ENCODE measurements at regions not wholly inside any gene's neighbourhood (a gene's known extent, or its start where the extent isn't known, plus 50 kb on each side); places are given as distances from the start of the nearest gene placed in this dataset.

DNA sequence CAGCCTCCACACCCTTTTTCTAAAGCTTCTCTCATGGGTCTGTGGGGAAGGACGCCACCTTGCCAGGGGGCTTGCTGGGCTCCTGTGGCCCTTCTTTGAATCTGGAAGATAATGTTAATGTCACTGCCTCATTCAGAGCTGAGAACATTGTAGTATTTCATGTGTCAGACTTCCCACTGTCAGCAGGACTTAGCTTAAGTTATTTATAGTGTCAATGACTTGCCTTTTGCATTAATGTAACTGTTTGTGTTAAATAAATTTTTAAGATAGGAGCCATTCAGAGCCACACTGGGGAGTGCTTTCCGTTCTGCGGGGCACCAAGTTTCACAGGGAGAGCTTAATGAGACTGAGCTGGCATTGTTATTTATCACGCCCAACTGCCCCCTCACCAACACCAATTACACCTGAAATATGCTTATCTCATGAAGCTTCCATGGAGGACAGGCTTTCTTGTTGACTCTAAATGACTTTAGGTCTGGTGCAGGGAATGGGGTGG is 226.9 kb upstream of the UBL3 start:
- Histone ChIP-seq H3K4me3 (replicated peaks in 1 of 4; ENCODE audit: control extremely low read depth in 1 of 4, insufficient read depth in 1 of 4, low read depth in 3 of 4, low read length in 4 of 4) (no peak overlapping the region), H3K9ac (ENCODE audit: insufficient read depth, low read length) (no peak overlapping the region), H4K20me1 (ENCODE audit: control insufficient read depth, extremely low read depth, insufficient read depth, low read length) (no peaks in the 10 kb centered on the region), H3K4me1 (ENCODE audit: control insufficient read depth, extremely low read depth, insufficient read depth, low read length) (no peaks in the 10 kb centered on the region), H3K36me3 (ENCODE audit: control insufficient read depth, insufficient read depth, low read length) (no peaks in the 10 kb centered on the region), H3K9me3 (ENCODE audit: control insufficient read depth, insufficient read depth, low read depth, low read length) (no peaks in the 10 kb centered on the region), H2AFZ (ENCODE audit: low read length) (no peak overlapping the region), H3K27me3 (ENCODE audit: control insufficient read depth, insufficient read depth, low read length) (peaks cover 1% of the 10 kb centered on the region), H3K27ac (ENCODE audit: insufficient read depth, low read length) (no peak overlapping the region), H3K4me2 (ENCODE audit: extremely low read depth, insufficient read depth, low read length) (no peak overlapping the region), H3K79me2 (ENCODE audit: control insufficient read depth, insufficient read depth, low read length) (no peaks in the 10 kb centered on the region)
- no peak for TF ChIP-seq CTCF (conservative IDR thresholded peaks at IDR 0.05 in 1 of 2, IDR thresholded peaks at IDR 0.05 in 1 of 2; ENCODE audit: low read depth in 1 of 2, low read length in 2 of 2)
- no peak for TF ChIP-seq EZH2 (IDR thresholded peaks at IDR 0.05; ENCODE audit: low read length, missing control alignments)
- no peak for DNase-seq (ENCODE audit: low read depth in 2 of 2)

DNA sequence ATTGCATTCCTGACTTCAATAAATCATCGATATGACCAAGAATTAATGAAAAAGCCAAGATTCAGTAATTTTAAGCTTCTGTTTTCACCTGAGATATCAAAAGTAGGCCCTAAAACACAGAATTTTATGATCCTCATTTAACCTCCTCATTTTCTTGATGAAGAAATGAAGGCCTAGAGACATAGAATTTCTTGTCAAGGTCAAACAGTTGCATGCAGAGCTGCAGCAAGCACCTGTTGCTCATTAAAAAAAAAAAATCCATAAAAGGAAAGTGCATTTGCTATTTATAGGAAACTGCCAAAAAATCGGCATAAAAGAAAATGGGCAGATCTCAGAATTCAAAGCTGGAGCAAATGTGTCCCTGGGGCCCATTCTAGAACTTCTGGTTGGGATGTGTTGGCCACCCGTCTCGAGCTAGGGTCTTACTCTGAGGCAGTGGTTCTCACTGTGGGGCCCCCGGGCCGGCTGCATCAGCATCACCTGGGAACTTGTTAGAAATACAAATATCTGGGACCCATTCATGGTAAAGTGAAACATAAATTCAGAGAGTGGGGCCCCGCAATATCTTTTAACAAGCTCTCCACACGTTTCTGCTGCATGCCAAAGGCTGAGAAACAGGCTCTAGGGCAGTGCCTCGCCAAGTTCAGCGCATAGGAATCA is 224.7 kb upstream of the UBL3 start:
- Histone ChIP-seq H3K9me3 (ENCODE audit: control insufficient read depth, insufficient read depth, low read depth, low read length) (no peaks in the 10 kb centered on the region), H3K79me2 (ENCODE audit: control insufficient read depth, insufficient read depth, low read length) (no peaks in the 10 kb centered on the region), H3K36me3 (ENCODE audit: control insufficient read depth, insufficient read depth, low read length) (no peaks in the 10 kb centered on the region), H3K27ac (ENCODE audit: insufficient read depth, low read length) (no peak overlapping the region), H3K9ac (ENCODE audit: insufficient read depth, low read length) (no peak overlapping the region), H2AFZ (ENCODE audit: low read length) (no peak overlapping the region), H3K4me3 (replicated peaks in 1 of 4; ENCODE audit: control extremely low read depth in 1 of 4, insufficient read depth in 1 of 4, low read depth in 3 of 4, low read length in 4 of 4) (no peak overlapping the region), H3K4me2 (ENCODE audit: extremely low read depth, insufficient read depth, low read length) (no peak overlapping the region), H3K4me1 (ENCODE audit: control insufficient read depth, extremely low read depth, insufficient read depth, low read length) (no peaks in the 10 kb centered on the region), H3K27me3 (ENCODE audit: control insufficient read depth, insufficient read depth, low read length) (no peaks in the 10 kb centered on the region), H4K20me1 (ENCODE audit: control insufficient read depth, extremely low read depth, insufficient read depth, low read length) (no peaks in the 10 kb centered on the region)
- TF ChIP-seq CTCF (conservative IDR thresholded peaks at IDR 0.05 in 1 of 2, IDR thresholded peaks at IDR 0.05 in 1 of 2; ENCODE audit: low read depth in 1 of 2, low read length in 2 of 2), result no peak
- no peak for TF ChIP-seq EZH2 (IDR thresholded peaks at IDR 0.05; ENCODE audit: low read length, missing control alignments)
- DNase-seq (ENCODE audit: low read depth in 2 of 2), result no peak

- DNase-seq (ENCODE audit: low read depth in 2 of 2), result no peak
Measured at GRCh38 chr13:30074431-30074830, 224.0 kb upstream of the UBL3 start.

More at GRCh38 chr13:30074431-30074830, 224.0 kb upstream of the UBL3 start:
- Histone ChIP-seq H4K20me1 (ENCODE audit: control insufficient read depth, extremely low read depth, insufficient read depth, low read length) (no peaks in the 10 kb centered on the region), H2AFZ (ENCODE audit: low read length) (no peak overlapping the region), H3K27me3 (ENCODE audit: control insufficient read depth, insufficient read depth, low read length) (no peaks in the 10 kb centered on the region), H3K36me3 (ENCODE audit: control insufficient read depth, insufficient read depth, low read length) (no peaks in the 10 kb centered on the region), H3K9me3 (ENCODE audit: control insufficient read depth, insufficient read depth, low read depth, low read length) (no peaks in the 10 kb centered on the region), H3K27ac (ENCODE audit: insufficient read depth, low read length) (no peak overlapping the region), H3K79me2 (ENCODE audit: control insufficient read depth, insufficient read depth, low read length) (no peaks in the 10 kb centered on the region), H3K9ac (ENCODE audit: insufficient read depth, low read length) (no peak overlapping the region), H3K4me2 (ENCODE audit: extremely low read depth, insufficient read depth, low read length) (no peak overlapping the region), H3K4me3 (replicated peaks in 1 of 4; ENCODE audit: control extremely low read depth in 1 of 4, insufficient read depth in 1 of 4, low read depth in 3 of 4, low read length in 4 of 4) (no peak overlapping the region), H3K4me1 (ENCODE audit: control insufficient read depth, extremely low read depth, insufficient read depth, low read length) (no peaks in the 10 kb centered on the region)
- TF ChIP-seq CTCF (conservative IDR thresholded peaks at IDR 0.05 in 1 of 2, IDR thresholded peaks at IDR 0.05 in 1 of 2; ENCODE audit: low read depth in 1 of 2, low read length in 2 of 2) (no peak), EZH2 (IDR thresholded peaks at IDR 0.05; ENCODE audit: low read length, missing control alignments) (no peak)

Data from fibroblast of lung (primary cell).